H9 (cell line): ENCODE measurements at regions not wholly inside any gene's neighbourhood (a gene's known extent, or its start where the extent isn't known, plus 50 kb on each side); places are given as distances from the start of the nearest gene placed in this dataset.

ENCODE experiments used
- DNase-seq: peaks from one replicate; pipeline ENCODE4 v3.0.0-alpha.2; 2017
- H2AFZ ChIP-seq: one replicate; pipeline ENCODE4 v1.6.1; 2013; ENCODE audit warnings: mild to moderate bottlenecking, low read length, control low read depth, moderate library complexity
- H2AK5ac ChIP-seq: 2 replicates; pipeline ENCODE4 v1.6.1; 2013; ENCODE audit warnings: low read length, control low read depth, mixed read lengths; ENCODE audit not compliant: insufficient read length
- H2BK120ac ChIP-seq: one replicate; pipeline ENCODE4 v1.6.1; 2013; ENCODE audit warnings: low read depth, mild to moderate bottlenecking, low read length, control low read depth, inconsistent platforms; ENCODE audit not compliant: poor library complexity, severe bottlenecking
- H2BK12ac ChIP-seq: 2 replicates; pipeline ENCODE4 v1.6.1; 2013; ENCODE audit warnings: low read length, control low read depth, mixed read lengths, low read depth; ENCODE audit not compliant: insufficient read length
- H2BK15ac ChIP-seq: 2 replicates; pipeline ENCODE4 v1.6.1; 2013; ENCODE audit warnings: low read depth, low read length, control low read depth
- H2BK20ac ChIP-seq: one replicate; pipeline ENCODE4 v1.6.1; 2013; ENCODE audit warnings: low read depth, mild to moderate bottlenecking, low read length, control low read depth, inconsistent platforms; ENCODE audit not compliant: poor library complexity, severe bottlenecking
- H2BK5ac ChIP-seq: 2 replicates; pipeline ENCODE4 v1.6.1; 2013; ENCODE audit warnings: low read length, control low read depth, mixed read lengths; ENCODE audit not compliant: insufficient read length
- H3K14ac ChIP-seq: 2 replicates; pipeline ENCODE4 v1.6.1; 2013; ENCODE audit warnings: low read length, control low read depth; ENCODE audit not compliant: insufficient read depth
- H3K18ac ChIP-seq: 2 replicates; pipeline ENCODE4 v1.6.1; 2013; ENCODE audit warnings: low read depth, mild to moderate bottlenecking, mixed read lengths, low read length, control low read depth; ENCODE audit not compliant: insufficient read length
- H3K23ac ChIP-seq: 2 replicates; pipeline ENCODE4 v1.6.1; 2013; ENCODE audit warnings: low read length, control low read depth, mixed read lengths, low read depth; ENCODE audit not compliant: insufficient read length
- H3K23me2 ChIP-seq: 2 replicates; pipeline ENCODE4 v1.6.1; 2013; ENCODE audit warnings: low read depth, mild to moderate bottlenecking, mixed read lengths, low read length, control low read depth; ENCODE audit not compliant: insufficient read length, poor library complexity, severe bottlenecking
- H3K27ac ChIP-seq: 2 replicates; pipeline ENCODE4 v1.5.1; 2013; ENCODE audit warnings: low read length, control low read depth, mixed read lengths, low read depth; ENCODE audit not compliant: insufficient read length
- H3K27me3 ChIP-seq: 2 replicates; pipeline ENCODE4 v1.6.1; 2013; ENCODE audit warnings: low read length, control low read depth, inconsistent platforms; ENCODE audit not compliant: insufficient read depth
- H3K4ac ChIP-seq: 2 replicates; pipeline ENCODE4 v1.6.1; 2013; ENCODE audit warnings: low read depth, mild to moderate bottlenecking, control low read depth, inconsistent platforms, low read length, moderate library complexity
- H3K4me1 ChIP-seq: 2 replicates; pipeline ENCODE4 v1.6.1; 2013; ENCODE audit warnings: low read length, control low read depth, inconsistent platforms; ENCODE audit not compliant: insufficient read depth
- H3K4me2 ChIP-seq: 2 replicates; pipeline ENCODE4 v1.6.1; 2013; ENCODE audit warnings: low read length, control low read depth, mixed read lengths; ENCODE audit not compliant: insufficient read length, insufficient read depth
- H3K56ac ChIP-seq: 2 replicates; pipeline ENCODE4 v1.6.1; 2013; ENCODE audit warnings: low read depth, mild to moderate bottlenecking, mixed read lengths, low read length, control low read depth; ENCODE audit not compliant: insufficient read length
- H3K79me1 ChIP-seq: 2 replicates; pipeline ENCODE4 v1.6.1; 2013; ENCODE audit warnings: low read depth, mild to moderate bottlenecking, moderate library complexity, low read length, control low read depth, inconsistent platforms; ENCODE audit not compliant: insufficient read depth, poor library complexity, severe bottlenecking
- H3K79me2 ChIP-seq: 2 replicates; pipeline ENCODE4 v1.6.1; 2013; ENCODE audit warnings: low read length, control low read depth, inconsistent platforms; ENCODE audit not compliant: insufficient read depth
- H3K9ac ChIP-seq: 2 replicates; pipeline ENCODE4 v1.6.1; 2013; ENCODE audit warnings: low read length, control low read depth, mixed read lengths; ENCODE audit not compliant: insufficient read length; ENCODE audit errors: extremely low read depth
- H3K9me3 ChIP-seq: one replicate; pipeline ENCODE4 v1.6.1; 2013; ENCODE audit warnings: low read depth, low read length, inconsistent platforms; ENCODE audit not compliant: control insufficient read depth
- H3T11ph ChIP-seq: one replicate; pipeline ENCODE4 v1.6.1; 2013; ENCODE audit warnings: mild to moderate bottlenecking, low read length, control low read depth, inconsistent platforms
- H4K20me1 ChIP-seq: one replicate; pipeline ENCODE4 v1.6.1; 2013; ENCODE audit not compliant: control insufficient read depth, insufficient read length, insufficient read depth
- H4K5ac ChIP-seq: 2 replicates; pipeline ENCODE4 v1.6.1; 2013; ENCODE audit warnings: low read depth, mild to moderate bottlenecking, mixed read lengths, low read length, control low read depth; ENCODE audit not compliant: insufficient read length
- H4K8ac ChIP-seq: replicated peaks from 2 replicates; pipeline ENCODE4 v1.6.1; 2013; ENCODE audit warnings: low read length, control low read depth, mixed read lengths, low read depth; ENCODE audit not compliant: insufficient read length
- H4K91ac ChIP-seq: 2 replicates; pipeline ENCODE4 v1.6.1; 2013; ENCODE audit warnings: low read depth, mild to moderate bottlenecking, moderate library complexity, mixed read lengths, low read length, control low read depth; ENCODE audit not compliant: insufficient read length
- H3K27ac Mint-ChIP-seq, 3 experiments: 2 replicates in 2 of 3; 3 replicates in 1 of 3; pipeline ENCODE4 v1.8.0; 2020 to 2021; ENCODE audit warnings: mixed read lengths in 3 of 3, mild to moderate bottlenecking in 1 of 3, moderate library complexity in 1 of 3
- H3K27me3 Mint-ChIP-seq: 2 replicates; pipeline ENCODE4 v1.8.0; 2021; ENCODE audit warnings: low read depth, mild to moderate bottlenecking, moderate library complexity, mixed read lengths
- H3K36me3 Mint-ChIP-seq, 3 experiments: 2 replicates in 2 of 3; 3 replicates in 1 of 3; pipeline ENCODE4 v1.8.0; 2020 to 2021; ENCODE audit warnings: low read depth in 3 of 3, mixed read lengths in 3 of 3; ENCODE audit not compliant: insufficient read depth in 1 of 3
- H3K4me1 Mint-ChIP-seq, 2 experiments: 2 replicates each; pipeline ENCODE4 v1.8.0; 2020; ENCODE audit warnings: mixed read lengths in 2 of 2
- H3K4me3 Mint-ChIP-seq, 2 experiments: 2 replicates in 1 of 2; 3 replicates in 1 of 2; pipeline ENCODE4 v1.8.0; 2020 to 2021; ENCODE audit warnings: mild to moderate bottlenecking in 2 of 2, mixed read lengths in 2 of 2, moderate library complexity in 1 of 2
- H3K9me3 Mint-ChIP-seq, 2 experiments: 2 replicates in 1 of 2; 3 replicates in 1 of 2; pipeline ENCODE4 v1.8.0; 2020; ENCODE audit warnings: mild to moderate bottlenecking in 2 of 2, mixed read lengths in 2 of 2, moderate library complexity in 1 of 2
- WGBS: extraction: QIAGEN DNeasy Blood & Tissue Kit; methylation state at CpG from one replicate; pipeline ENCODE4 v1.1.7; 2013; ENCODE audit warnings: missing lambda C conversion rate, low lambda C conversion rate, mixed read lengths; ENCODE audit not compliant: insufficient read length; ENCODE audit errors: extremely low coverage; 5-methylcytosine and 5-hydroxymethylcytosine counted together
- TF ChIP-seq, protein P1 (sequence below): fragments of 200-600 bp; sonication (generic); conservative IDR thresholded peaks from 3 replicates; pipeline ENCODE4 v1.8.0; 2021; ENCODE audit warnings: antibody characterized with exemption, mild to moderate bottlenecking

DNA sequence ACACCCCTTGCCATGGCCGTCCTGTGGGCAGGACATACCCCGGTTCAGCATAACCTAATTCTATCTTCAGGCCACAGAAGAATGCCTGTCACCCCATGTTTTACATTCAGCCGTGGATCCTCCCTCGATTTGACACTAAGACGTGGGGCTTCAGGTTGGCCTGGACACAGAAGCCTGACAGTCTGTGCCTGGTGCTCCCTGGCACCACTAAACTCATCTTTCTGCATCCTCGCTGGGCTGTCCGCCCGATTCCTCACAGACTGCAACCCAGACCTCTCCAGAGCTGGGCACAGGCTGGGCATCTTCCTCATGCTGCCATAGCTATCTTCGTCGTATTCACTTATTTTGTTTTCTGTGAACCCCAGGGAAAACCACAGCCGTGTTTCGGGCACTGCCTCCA, 117.8 kb upstream of the IQSEC1 start:
- H3K18ac ChIP-seq: no peak overlapping the region
- no peaks in the 10 kb centered on the region for H3K27me3 ChIP-seq
- H2AFZ ChIP-seq: no peak overlapping the region
- no peaks in the 10 kb centered on the region for H3K23me2 ChIP-seq
- H2AK5ac ChIP-seq: no peak overlapping the region
- Mint-ChIP-seq H3K4me1 (peaks cover 4 to 8% of the 10 kb centered on the region in 2 experiments), H3K4me3 (no peak overlapping the region), H3K27me3 (no peaks in the 10 kb centered on the region; the same call in none of the 2 replicates), H3K36me3 (no peaks in the 10 kb centered on the region), H3K27ac (peak overlapping the region in 2 of 3 experiments; percentile 2 to 6; a peak in 2 of 7 replicates), H3K9me3 (peaks cover 2 to 3% of the 10 kb centered on the region in 2 experiments; a peak in 4 of 5 replicates)
- no peak overlapping the region for H3K56ac ChIP-seq
- H2BK20ac ChIP-seq: no peak overlapping the region
- H3T11ph ChIP-seq: no peak overlapping the region
- H3K4me2 ChIP-seq: no peak overlapping the region
- H4K20me1 ChIP-seq: no peaks in the 10 kb centered on the region
- no peaks in the 10 kb centered on the region for H3K79me2 ChIP-seq
- WGBS: no CpG with 5 or more reads among the region's 12 CpGs
- H3K14ac ChIP-seq: no peak overlapping the region
- no peak overlapping the region for H3K9ac ChIP-seq
- no peaks in the 10 kb centered on the region for H3K9me3 ChIP-seq
- no peak overlapping the region for H2BK120ac ChIP-seq
- no peak overlapping the region for H4K8ac ChIP-seq
- no peaks in the 10 kb centered on the region; the same call in 1 of the 2 replicates for H3K4me1 ChIP-seq
- H2BK5ac ChIP-seq: no peak overlapping the region
- H2BK15ac ChIP-seq: no peak overlapping the region
- no peak overlapping the region for H2BK12ac ChIP-seq
- H3K79me1 ChIP-seq: no peaks in the 10 kb centered on the region
- H4K91ac ChIP-seq: no peak overlapping the region
- H3K23ac ChIP-seq: no peak overlapping the region
- no peak overlapping the region for H4K5ac ChIP-seq
- no peak overlapping the region for H3K27ac ChIP-seq
- no peak for DNase-seq
- H3K4ac ChIP-seq: no peak overlapping the region
- TF ChIP-seq, protein P1, sequence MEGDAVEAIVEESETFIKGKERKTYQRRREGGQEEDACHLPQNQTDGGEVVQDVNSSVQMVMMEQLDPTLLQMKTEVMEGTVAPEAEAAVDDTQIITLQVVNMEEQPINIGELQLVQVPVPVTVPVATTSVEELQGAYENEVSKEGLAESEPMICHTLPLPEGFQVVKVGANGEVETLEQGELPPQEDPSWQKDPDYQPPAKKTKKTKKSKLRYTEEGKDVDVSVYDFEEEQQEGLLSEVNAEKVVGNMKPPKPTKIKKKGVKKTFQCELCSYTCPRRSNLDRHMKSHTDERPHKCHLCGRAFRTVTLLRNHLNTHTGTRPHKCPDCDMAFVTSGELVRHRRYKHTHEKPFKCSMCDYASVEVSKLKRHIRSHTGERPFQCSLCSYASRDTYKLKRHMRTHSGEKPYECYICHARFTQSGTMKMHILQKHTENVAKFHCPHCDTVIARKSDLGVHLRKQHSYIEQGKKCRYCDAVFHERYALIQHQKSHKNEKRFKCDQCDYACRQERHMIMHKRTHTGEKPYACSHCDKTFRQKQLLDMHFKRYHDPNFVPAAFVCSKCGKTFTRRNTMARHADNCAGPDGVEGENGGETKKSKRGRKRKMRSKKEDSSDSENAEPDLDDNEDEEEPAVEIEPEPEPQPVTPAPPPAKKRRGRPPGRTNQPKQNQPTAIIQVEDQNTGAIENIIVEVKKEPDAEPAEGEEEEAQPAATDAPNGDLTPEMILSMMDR: no peak
